ENCODE measurements at regions not wholly inside any gene's neighbourhood (a gene's known extent, or its start where the extent isn't known, plus 50 kb on each side); places are given as distances from the start of the nearest gene placed in this dataset.

DNA sequence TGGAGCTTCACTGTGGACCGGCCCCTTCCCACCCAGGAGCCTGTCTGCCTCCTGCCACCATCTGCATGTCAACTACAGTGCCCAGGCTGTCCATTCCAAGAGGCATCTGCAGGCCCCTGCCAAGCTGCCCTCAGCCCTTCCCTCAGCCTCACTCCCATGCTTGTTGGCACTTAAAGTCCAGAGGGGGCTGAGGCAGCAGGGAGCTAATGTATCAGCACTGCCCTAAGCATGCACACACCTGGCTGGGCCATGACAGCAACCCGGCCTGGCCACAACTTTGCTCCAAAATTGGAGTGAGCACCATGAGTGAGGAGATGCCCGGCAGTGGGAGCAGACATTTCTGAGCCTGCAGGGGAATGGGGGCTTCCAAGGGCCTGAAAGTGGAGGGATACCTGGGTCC, 417.5 kb upstream of the GRM3 start:
- ATAC-seq (ENCODE audit: poor library complexity): no peak
- intact Hi-C loops (cut with DNase I): no loop called here
- DNase-seq: no peak

DNA sequence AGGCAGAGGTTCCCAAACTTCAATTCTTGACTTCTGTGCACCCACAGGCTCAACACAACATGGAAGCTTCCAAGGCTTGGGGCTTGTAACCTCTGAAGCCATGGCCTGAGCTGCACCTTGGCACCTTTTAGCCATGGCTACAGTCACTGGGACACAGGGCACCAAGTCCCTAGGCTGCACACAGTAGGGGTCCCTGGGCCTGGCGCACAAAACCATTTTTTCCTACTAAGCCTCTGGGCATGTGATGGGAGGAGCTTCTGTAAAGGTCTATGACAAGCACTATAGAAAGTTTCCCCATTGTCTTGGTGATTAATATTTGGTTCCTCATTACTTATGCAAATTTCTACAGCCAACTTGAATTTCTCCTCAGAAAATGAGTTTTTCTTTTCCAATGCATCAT, 420.9 kb upstream of the GRM3 start:
- intact Hi-C loops (cut with DNase I): no loop called here
- ATAC-seq (ENCODE audit: poor library complexity): no peak

DNA sequence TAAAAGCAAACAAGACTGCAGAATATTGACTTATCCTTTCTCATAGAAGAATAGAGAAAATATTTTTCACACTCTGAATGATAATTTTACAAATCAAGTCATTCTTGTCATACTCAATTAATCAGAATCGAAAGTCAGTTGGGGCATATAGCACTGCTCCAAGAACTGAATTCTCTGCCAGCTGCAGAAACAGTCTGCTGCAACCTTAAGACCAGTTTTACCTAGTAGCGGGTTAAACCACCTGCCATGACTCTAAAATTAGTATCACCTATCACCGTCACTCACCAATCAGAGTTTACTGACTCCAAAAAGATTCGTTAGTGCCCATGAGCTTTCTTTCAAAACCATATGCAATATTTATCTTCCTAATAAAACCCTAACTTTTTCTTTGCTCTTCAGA, 429.0 kb upstream of the GRM3 start:
- ATAC-seq (ENCODE audit: poor library complexity) (no peak), DNase-seq (no peak)
- intact Hi-C loops (cut with DNase I): no loop called here

More for the DNA sequence above, 420.9 kb upstream of the GRM3 start:
- no peak for DNase-seq

DNA sequence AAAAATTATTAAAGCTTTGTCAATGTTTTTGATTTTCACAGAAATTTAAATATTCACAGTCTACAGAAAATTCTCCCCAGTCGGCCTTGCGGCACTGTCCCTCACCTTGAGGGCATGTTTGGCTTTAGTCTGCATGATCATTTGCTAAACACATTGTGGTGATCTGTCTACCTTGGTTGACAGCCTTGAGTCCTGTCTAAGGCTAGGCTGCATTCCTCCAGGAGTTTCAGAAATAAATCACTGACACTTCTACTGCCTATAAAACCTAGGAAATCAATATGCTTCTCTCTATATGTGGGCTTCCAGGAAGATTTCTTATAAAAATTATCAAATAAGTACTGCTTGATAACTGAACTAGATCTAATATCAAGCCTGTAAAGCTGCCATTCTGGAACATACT, 430.7 kb upstream of the GRM3 start:
- no peak for DNase-seq
- intact Hi-C loops (cut with DNase I): no loop called here
- no peak for ATAC-seq (ENCODE audit: poor library complexity)

DNA sequence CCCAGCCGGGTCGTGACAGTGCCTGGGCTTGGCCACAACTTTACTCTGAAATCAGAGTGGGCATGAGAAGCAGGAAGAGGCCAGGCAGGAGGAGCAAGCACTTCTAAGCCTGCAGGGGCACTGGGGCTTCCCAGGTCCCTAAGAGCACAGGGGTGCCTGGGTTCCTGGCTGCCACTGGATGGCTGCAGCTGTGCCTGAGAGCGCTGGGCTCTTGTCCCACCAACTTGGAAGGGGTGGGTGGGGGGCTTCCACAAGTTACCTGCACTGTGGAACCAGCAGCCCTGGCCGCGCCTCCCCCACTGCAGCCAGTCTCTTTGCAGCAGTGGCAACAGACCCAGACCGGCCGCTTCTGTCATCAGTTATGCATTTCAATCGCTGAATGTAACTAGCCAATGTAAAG, 434.7 kb upstream of the GRM3 start:
- DNase-seq: no peak
- intact Hi-C loops (cut with DNase I): no loop called here
- ATAC-seq (ENCODE audit: poor library complexity): no peak

DNA sequence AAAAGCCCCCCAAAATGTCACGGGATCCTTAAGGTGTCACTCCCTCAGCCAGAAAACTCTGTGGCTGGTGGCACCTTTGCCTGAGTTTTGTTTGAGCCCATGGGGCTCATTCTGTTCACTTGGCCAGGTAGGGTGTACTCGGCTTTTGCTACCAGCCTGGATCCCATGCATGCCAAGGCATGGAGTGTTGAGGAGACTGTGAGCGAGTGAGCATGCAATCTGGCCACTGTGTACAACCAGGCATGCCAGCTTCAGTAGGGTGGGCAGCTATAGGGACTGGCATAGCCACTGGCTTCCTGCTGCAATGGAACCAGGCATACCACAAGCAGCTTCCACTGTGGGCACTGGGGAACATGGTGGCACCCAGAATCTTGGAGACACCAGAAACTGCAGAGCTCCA, 436.0 kb upstream of the GRM3 start:
- intact Hi-C loops (cut with DNase I): no loop called here
- DNase-seq (no peak), ATAC-seq (ENCODE audit: poor library complexity) (no peak)

DNA sequence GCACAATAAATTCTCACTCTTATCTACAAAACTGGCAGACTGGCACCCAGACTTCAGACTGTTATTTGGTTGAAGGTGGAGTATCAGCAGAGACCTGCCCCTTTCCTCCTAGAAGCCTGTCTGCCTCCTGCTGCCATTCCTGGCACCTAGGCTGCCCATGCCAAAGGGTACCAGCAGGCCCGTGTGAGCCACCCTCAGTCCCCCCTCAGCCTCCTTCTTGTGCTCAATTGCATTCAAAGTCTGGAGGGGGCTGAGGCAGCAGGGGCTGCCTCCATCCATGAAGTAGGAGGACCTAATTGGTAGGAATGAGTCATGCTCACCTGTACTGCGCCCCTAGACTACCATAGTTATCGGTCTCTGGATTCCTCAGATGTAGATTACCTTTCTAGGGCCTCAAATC, 440.9 kb upstream of the GRM3 start:
- DNase-seq: no peak
- intact Hi-C loops (cut with DNase I): no loop called here
- no peak for ATAC-seq (ENCODE audit: poor library complexity)

DNA sequence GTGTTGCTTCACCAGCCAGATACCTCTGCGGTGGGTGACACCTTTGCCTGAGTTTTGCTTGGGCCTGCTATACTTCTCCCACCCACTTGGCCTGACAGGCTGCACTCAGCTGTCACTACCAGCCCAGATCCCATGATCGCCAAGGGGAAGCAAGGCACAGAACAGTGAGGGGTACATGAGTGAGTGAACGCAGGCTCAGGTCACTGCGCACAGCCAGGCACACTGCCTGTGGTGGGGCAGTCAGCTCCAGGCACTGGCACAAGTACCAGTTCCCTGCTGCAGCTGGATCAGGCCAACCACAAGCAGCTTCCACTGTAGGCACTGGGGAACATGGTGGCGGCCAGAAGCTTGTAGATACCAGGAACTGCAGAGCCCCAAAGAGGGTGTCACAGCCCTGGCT, 441.9 kb upstream of the GRM3 start:
- intact Hi-C loops (cut with DNase I): no loop called here
- ATAC-seq (ENCODE audit: poor library complexity) (no peak), DNase-seq (no peak)

DNA sequence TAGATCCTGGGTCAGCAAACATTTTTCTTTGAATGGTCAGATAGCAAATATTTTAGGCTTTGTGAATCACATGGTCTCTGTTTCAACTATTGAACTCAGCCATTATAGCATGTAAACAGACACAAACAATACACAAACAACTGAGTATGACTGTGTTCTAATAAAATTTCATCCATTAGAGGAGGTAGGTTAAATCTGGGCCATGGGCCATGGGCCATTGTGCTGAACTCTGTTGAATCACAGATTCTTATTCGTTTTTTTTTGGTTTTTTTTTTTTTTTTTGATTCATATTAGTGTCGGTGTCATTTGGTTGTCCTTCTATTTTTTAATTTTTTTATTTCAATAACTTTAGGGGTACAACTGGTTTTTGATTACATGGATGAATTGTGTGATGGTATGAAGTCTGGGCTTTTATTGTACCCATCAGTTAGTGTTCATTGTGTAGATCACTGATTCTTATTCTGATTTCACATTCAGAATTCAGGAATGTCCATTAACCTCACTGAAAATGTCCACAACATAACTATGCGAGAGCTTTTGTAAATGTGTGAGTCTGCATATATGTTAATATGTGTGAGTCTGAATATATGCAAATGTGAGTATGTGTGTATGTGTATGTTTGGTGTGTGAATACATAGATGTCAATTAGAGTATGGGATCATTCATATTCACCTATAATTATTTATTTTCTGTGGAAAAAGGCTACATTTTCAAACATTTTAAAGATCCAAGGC, 443.7 kb upstream of the GRM3 start:
- intact Hi-C loops (cut with DNase I): no loop called here
- no peak for DNase-seq
- ATAC-seq (ENCODE audit: poor library complexity): no peak

DNA sequence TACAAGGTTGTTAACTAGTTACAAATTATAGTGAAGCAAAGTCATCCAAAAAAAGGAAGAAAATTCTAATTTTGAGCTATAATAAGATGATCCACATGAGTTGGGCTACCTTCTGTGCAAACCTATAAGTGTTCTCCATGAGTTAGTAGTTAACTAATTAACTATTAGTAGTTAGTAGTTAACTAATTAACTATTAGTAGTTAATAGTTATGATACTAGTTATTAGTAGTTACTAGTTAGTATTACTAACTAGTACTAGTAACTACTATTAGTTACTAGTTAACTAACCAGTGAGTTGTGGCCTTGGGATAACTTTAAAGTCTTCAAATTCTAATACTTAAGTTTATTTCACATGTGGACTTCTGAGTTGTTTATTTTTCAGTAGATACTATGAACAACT, 453.4 kb upstream of the GRM3 start:
- intact Hi-C loops (cut with DNase I): no loop called here
- no peak for ATAC-seq (ENCODE audit: poor library complexity)

DNA sequence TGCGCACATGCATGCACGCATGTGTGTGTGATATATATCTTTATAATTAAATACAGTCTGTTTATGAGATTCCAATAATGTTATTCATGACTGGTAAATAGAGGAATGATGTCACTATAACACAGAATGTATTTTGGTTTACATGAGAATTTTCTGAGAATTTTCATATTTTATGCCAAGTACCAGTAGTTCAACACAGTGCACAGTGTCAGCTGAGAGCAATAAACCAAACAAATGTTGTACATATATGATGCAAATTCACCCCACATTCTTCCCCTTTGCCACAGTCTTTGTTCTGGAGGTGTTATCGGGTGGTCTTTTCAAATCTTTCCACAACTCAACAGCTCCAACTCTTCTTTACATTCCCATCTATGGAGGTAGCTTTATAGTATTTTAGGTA, 462.2 kb upstream of the GRM3 start:
- DNase-seq: no peak
- no peak for ATAC-seq (ENCODE audit: poor library complexity)
- intact Hi-C loops (cut with DNase I): no loop called here

More for the DNA sequence above, 453.4 kb upstream of the GRM3 start:
- DNase-seq: no peak

DNA sequence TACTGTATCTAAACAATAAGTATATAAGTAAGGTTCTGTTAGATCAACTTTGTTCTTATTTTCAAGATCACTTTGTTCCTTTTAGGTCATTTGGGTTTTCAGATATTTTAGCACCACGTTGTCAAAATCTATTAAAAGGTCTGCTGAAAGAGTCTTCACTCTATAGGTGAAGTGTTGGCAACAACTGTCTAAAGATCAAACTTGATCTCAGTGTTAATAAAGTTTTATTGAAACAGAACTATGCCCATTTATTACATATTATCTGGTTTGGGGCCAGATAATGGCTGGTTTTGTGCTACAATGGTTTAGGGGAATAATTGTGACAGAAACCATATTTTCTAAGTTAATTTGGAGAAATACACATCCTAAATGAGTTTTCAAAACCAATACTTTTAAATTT, 478.9 kb upstream of the GRM3 start:
- no peak for ATAC-seq (ENCODE audit: poor library complexity)
- intact Hi-C loops (cut with DNase I): no loop called here
- DNase-seq: no peak

DNA sequence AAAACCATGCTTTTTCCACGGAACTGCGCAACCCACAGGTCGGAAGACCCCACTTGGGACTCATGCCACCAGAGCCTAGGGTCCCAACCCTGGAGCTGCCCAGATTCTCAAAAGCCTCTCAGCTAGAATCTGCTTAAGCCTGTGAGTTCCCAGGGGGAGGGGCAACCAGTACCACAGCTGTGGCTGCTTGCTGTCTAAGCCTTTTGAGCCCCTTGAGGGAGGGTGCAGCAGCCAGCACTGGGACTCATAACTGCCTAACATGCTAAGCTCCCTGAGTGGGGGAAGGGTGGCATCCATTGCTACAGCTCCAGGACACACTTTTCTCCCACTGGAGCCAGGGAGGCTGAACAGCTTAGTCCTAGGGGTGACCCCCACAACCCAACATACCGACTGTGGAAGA, 485.6 kb upstream of the GRM3 start:
- no peak for DNase-seq
- ATAC-seq (ENCODE audit: poor library complexity): no peak
- intact Hi-C loops (cut with DNase I): no loop called here

DNA sequence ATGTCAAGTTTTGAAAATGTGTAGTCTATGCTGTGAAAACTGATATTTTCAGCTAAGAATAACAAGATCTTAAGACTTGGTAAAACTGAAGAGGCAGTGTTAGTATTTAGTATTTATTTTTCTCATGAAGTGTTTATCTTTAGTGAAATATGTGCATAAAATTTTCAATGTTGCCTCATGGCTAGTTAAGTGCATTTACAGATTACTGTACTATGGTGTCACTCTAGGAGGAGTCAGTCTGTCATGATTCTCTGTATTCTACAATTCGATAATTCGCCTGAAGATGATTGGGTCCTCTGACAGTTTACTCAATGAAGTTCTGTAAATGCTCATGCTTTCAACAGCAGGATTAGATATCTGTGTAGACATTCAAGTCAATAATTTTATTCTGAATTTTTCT, 488.1 kb upstream of the GRM3 start:
- intact Hi-C loops (cut with DNase I): no loop called here
- DNase-seq: no peak
- no peak for ATAC-seq (ENCODE audit: poor library complexity)

DNA sequence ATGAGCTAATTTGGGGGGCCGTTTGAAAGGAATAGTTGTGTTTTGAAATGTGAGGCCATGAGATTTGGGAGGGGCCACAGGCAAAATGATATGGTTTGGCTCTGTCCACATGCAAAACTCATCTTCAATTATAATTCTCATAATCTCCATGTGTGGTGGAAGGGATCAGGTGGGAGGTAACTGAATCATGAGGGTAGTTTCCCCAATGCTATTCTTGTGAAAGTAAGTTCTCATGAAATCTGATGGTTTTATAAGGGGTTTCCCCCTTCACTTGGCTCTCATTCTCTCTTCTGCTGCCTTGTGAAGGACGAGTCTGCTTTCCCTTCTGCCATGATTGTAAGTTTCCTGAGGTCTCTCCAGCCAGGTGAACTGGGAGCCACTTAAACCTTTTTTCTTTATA, 490.8 kb upstream of the GRM3 start:
- intact Hi-C loops (cut with DNase I): no loop called here
- no peak for DNase-seq
- no peak for ATAC-seq (ENCODE audit: poor library complexity)

DNA sequence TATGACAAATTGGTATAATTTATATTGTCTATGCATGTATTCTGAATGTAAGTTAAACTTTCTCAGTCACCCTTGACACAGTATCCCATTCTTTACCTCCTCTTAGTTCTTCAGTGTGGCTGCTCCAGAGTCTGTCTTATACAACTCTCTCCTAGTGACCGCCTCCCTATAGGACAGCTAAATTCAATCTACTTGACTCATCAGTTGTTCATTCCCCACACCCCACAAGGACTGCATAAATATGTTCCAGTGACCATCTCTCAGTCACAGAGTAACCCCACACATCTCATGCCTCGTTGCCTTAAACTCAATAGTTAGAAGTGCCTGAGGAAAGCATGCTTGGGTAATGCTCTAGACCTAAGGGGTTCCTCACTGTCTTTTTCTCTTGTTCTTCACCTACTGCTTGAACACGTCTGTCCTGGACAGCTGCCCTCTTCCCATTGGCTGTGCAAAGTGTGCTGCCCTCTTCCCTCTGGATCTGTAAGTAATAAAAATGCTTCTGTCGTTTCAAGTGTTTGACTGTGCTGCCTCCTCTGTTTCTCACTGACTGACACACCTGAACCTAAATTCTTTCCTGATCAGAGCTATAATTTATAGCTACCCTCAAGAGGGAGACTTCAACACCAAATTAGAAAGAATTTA, 494.6 kb upstream of the GRM3 start:
- DNase-seq: no peak
- intact Hi-C loops (cut with DNase I): no loop called here
- no peak for ATAC-seq (ENCODE audit: poor library complexity)

DNA sequence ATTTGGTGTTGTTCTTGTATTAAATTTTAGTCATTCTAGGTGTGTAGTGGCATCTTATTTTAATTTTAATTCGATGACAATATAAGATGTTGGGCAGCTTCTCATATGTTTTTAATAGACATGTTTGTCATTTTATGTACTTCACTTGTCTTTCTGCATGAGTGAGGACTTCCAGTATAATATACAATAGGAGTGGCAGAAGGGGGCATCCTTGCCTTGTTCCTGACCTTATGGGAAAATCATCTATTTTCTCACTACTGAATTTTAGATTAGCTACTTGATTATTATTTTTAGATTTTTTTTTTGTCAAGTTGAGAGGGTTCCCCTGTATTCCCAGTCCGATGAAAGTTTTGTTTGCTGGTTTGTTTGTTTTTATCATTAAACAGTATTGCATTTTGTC, 495.2 kb upstream of the GRM3 start:
- intact Hi-C loops (cut with DNase I): no loop called here
- ATAC-seq (ENCODE audit: poor library complexity) (no peak), DNase-seq (no peak)

DNA sequence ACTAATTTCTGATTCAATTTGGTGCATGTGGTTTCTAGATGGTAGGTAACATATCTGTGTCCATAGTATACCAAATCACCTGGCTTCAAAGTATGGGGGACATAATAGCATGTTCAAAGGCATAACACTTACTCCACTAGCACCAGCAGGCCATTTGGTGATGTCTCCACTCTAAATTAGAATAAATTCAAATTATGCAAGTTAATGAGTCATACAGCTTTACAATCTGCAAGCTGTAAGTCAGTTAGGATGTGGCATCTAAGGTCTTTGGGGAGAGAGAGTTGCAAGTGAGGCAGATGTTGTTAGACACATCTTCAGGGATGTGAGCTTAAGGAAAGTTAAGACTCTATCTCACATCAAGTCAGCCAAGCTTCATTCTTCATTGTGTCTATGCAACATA, 506.4 kb upstream of the GRM3 start:
- intact Hi-C loops (cut with DNase I): no loop called here
- DNase-seq (no peak), ATAC-seq (ENCODE audit: poor library complexity) (no peak)

DNA sequence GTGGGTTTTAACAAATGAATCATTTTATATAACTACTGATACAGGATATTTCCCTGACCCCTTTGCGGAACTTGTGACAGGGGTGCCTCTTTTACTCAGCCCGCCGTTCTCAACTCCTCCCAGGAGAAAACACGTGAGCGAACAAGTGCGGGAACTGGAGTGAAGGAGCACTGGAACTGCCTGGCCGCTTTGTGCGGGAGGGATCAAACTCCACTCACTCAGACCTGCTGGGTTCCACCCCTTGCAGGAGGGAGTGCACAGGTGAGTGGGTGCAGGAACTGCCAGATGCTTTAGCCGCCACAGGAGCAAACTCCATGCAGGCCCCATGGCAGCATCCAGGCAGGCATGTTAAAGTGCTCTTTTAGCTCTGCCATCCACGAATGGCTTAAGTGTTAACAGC, 513.4 kb upstream of the GRM3 start:
- intact Hi-C loops (cut with DNase I): no loop called here
- ATAC-seq (ENCODE audit: poor library complexity) (no peak), DNase-seq (no peak)

DNA sequence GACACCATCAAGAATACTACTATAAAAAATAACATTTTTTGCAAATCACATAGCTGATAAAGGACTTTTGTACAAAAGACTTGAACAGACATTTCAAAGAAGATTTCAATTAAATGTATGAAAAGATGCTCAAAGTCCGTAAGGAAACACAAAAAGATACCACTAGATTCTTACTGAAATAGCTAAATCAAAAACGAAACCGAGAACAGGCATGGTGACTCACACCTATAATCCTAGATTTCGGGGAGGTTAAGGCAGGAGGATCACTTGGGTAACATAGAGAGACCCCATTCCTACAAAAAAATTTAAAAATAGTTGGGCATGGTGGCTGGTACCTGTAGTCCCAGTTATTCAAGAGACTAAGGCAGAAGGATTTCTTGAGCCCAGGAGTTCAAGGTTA, 520.2 kb upstream of the GRM3 start:
- ATAC-seq (ENCODE audit: poor library complexity) (no peak), DNase-seq (no peak)
- intact Hi-C loops (cut with DNase I): no loop called here

DNA sequence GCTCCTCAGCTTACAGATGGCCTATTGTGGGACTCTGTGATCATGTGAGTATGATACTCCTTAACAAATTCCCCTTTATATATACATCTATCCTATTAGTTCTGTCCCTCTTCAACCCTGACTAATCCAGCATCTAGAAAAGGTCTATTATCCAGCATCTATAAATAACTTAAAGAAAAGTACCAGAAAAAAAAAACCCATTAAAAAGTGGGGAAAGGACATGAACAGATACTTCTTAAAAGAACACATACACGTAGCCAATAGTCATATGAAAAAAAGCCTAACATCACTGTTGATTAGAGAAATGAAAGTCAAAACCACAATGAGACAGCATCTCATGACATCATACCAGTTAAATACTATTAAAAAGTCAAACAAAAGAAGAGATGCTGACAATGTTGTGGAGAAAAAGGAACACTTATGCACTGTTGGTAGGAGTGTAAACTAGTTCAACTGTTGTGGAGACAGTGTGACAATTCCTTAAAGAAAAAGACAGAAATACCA, 549.5 kb upstream of the GRM3 start:
- DNase-seq: no peak
- intact Hi-C loops (cut with DNase I): no loop called here
- no peak for ATAC-seq (ENCODE audit: poor library complexity)
